DMS 273 (cell line): ENCODE measurements at regions not wholly inside any gene's neighbourhood (a gene's known extent, or its start where the extent isn't known, plus 50 kb on each side); places are given as distances from the start of the nearest gene placed in this dataset.
A peak's percentile ranks its signal among the peaks of the same experiment; 100 is the strongest.

Experiments
- DNase-seq: peaks from one replicate; lab custom pipeline; 2025; ENCODE audit not compliant: unreplicated experiment; lab: John Stamatoyannopoulos, UW

- DNase-seq = no peak
Observed at GRCh38 chr2:107364361-107364950, 462.2 kb upstream of the RGPD4 start.

DNA sequence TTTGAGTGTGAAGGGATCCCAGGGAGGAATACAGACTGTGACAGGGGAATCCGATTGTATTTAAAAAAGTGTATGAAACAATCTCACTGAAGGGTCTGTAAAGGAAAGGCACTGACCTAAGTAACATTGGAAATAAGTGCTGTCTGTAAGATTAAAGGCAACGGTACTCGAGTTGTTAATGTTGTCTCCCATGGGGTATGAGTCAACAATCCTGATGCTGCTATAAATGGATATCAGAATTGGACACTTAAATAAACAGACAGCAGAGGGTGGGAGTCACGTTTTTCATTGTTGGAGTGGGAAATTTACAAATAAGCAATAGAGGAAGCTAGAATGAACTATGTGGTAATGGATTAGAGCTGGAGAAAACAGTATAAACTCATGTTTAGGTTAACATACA lies 452.4 kb upstream of the RGPD4 start:
- peak; percentile 9 for DNase-seq

DNA sequence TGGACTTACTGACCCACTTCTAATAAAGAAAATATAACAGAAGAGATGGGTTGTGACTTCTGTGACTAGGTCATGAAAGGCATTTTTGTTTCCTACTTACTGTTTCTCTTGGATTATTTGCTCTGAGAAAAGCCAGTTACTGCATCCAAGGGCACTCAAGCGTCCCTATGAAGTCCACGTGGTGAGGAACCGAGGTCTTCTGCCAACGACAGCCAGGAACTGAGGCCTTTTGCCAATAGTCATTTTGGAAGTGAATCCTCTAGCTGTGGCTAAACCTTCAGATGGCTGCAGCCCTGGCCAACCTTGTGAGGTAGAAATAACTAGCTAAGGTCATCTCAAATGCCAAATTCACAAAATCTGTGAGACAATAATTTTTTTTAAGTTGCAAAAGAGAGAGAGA lies 449.8 kb upstream of the RGPD4 start:
- no peak for DNase-seq

- DNase-seq = no peak
Observed at GRCh38 chr2:107380912-107381311, 445.8 kb upstream of the RGPD4 start.

- peak; percentile 83 for DNase-seq
Observed at GRCh38 chr2:107383691-107384090, 443.0 kb upstream of the RGPD4 start.

- peak; percentile 48 for DNase-seq
Observed at GRCh38 chr2:107384422-107384821, 442.3 kb upstream of the RGPD4 start.

GRCh38 chr2:107385921-107386320 lies 440.8 kb upstream of the RGPD4 start:
- peak; percentile 2 for DNase-seq

DNA sequence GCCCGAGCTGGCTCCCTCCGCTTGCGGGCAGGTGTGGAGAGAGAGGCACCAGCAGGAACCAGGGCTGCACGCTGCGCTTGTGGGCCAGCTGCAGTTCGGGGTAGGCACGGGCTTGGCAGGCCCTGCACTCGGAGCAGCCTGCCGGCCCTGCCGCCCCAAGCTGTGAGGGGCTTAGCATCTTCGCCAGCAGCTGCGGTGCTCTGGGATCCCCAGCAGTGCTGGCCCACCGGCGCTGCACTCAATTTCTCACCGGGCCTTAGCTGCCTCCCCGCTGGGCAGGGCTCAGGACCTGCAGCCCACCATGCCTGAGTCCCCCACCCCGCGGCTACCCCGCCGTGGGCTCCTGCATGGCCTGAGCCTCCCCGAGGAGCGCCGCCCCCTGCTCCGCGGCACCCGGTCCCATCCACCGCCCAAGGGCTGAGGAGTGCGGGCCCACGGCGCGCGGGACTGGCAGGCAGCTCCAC lies 434.4 kb upstream of the RGPD4 start:
- no peak for DNase-seq

DNA sequence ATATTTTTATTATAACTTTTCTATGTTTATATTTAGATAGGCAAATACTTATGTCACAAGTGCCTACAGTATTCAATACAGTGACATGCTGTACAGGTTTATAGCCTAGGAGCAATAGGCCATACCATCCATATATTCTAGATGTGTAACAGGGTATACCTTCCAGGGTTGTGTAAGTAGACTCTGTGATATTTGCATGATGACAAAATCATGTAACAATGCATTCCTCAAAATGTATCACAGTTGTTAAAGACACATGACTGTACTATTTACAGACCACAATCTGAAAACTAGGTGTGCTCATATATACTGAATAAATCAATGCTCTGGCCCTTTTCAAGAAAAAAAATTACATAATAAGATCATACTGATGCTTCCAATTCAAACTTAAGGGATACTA lies 433.2 kb upstream of the RGPD4 start:
- DNase-seq = no peak

DNA sequence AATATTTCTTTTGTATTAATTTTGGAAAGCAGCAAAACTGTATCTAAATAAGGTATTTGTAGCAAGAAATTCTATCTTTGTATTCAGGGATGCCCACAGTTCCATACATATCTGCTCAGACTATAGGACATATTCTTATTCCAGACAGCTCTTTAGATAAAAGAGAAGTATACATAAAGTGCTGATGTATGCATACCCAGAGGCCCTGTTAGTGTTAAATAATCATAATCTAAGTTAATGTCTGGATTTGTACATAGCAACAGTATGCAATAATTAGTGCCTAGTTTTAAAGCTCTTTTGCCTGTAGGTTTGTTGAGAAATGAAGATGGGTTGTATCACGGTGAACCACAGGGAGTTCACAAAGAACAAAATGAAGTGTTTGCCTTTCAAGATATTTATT lies 428.0 kb upstream of the RGPD4 start:
- no peak for DNase-seq

GRCh38 chr2:107402330-107402729 lies 424.4 kb upstream of the RGPD4 start:
- no peak for DNase-seq

GRCh38 chr2:107405261-107405660 lies 421.4 kb upstream of the RGPD4 start:
- DNase-seq = no peak

GRCh38 chr2:107407017-107407416 lies 419.7 kb upstream of the RGPD4 start:
- DNase-seq = no peak

- DNase-seq = no peak
Observed at GRCh38 chr2:107407974-107408373, 418.7 kb upstream of the RGPD4 start.

DNA sequence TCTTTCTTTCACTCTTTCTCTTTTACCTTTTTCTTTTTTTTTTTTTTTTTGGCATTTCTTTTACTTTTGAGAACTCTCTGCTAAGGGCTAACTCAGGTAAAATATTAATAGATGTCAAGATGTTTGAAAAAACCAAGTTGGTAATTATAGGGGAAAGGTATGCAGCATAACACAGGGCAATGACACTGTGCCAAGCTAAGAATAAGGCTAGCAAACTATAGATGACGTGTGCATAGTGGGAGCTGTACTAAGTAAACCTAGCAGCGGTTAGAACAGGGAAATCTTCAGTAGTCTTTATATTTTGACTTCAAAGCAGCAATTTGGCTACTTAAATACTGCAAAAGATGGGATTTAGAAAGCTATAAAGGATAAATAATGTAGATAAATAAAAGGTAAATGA lies 415.4 kb upstream of the RGPD4 start:
- DNase-seq = no peak

- DNase-seq = no peak
Observed at GRCh38 chr2:107412209-107412904, 414.3 kb upstream of the RGPD4 start.

DNA sequence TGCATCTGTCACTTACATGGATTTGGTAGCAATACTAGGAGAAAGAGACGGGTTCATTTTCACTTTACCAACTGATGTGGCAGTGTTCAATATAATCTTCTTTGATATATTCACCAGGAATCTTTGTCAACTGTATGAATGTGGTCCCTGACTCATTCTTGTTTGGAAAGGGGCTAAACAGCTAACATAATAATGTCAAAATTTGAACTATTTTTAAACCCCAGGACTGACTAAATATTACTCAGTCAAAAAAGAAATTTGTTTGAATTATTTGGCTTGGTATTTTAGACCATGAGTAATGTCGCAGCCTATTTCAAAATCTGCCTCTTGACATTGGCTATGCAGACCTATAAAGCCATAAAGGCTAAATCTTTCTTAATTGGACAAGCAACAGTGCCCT lies 413.7 kb upstream of the RGPD4 start:
- DNase-seq = no peak

DNA sequence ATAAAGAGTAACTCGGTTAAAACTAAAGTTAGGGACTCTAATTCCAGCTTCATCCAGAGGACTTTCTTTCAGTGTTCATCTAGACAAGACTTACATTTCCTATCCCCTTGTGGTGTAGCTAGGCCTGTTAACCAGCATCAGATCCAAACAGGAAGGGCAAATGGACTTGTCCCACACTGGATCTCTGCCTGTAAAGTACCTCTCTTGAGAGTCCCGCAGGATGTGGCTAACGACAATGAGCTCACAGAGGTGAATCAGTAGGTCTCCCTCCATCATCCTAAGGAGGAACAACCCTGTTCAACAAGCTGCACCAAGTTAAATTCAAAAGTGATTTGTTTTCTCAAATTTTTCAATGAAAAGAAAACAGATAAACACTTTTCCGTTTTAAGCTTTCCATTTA lies 412.3 kb upstream of the RGPD4 start:
- DNase-seq = no peak

GRCh38 chr2:107418708-107419107 lies 408.0 kb upstream of the RGPD4 start:
- peak; percentile 62 for DNase-seq

DNA sequence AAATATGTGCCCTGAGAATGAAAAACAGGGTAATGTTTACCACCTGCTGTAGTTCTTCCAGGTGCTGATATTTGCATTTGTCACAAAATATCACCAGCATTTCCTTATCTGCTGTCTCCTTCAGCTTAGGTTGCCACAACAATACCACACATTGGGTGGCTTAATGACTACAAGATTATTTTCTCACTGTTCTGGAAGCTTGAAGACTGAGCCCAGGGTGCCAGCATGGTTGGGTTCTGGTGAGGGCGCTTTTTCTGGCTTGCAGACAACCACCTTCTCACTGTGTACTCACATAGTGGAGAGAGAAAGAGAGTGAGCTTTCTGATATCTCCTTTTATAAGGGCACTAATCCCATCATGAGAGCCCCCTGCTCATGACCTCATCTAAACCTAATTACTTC lies 407.5 kb upstream of the RGPD4 start:
- no peak for DNase-seq

DNA sequence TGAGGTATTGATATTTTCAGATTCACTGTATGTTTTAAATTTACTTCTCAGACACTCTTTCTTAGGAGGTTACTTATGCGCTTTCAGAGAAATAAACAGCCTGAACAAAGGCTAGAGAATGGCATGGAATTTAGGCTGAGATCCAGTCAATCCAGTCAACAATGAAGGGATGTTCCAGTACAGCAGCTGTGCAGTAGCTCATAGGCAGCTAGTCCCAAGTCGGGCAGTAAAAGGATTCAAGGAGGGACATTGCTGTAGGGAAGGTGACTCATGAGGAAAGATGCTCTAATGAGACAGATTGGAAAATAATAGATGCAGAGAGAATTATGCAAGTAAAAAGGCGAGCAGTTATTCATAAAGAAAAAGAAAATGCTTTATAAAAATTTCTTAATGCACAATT lies 397.9 kb upstream of the RGPD4 start:
- no peak for DNase-seq

- peak; percentile 53 for DNase-seq
Observed at GRCh38 chr2:107430006-107430405, 396.7 kb upstream of the RGPD4 start.
